A172 (cell line): ENCODE measurements at regions not wholly inside any gene's neighbourhood (a gene's known extent, or its start where the extent isn't known, plus 50 kb on each side); places are given as distances from the start of the nearest gene placed in this dataset.
"Not testable (repeated sequence)": the region's sequence is repeated elsewhere in the genome, so short reads cannot be mapped to it uniquely, and the experiment has no call there.

Experiments
- DNase-seq: peaks from one replicate; pipeline ENCODE4 v3.0.0-alpha.2; 2015; ENCODE audit warnings: low spot score

GRCh38 chr2:42999391-42999841, 207.0 kb upstream of the HAAO start:
- DNase-seq, result no peak

GRCh38 chr2:42998721-42999120, 206.3 kb upstream of the HAAO start:
- no peak for DNase-seq

GRCh38 chr2:42996528-42996927, 204.1 kb upstream of the HAAO start:
- DNase-seq, result no peak

- no peak for DNase-seq
Measured at GRCh38 chr2:42995752-42996422, 203.5 kb upstream of the HAAO start.

- DNase-seq, result not testable (repeated sequence)
Measured at GRCh38 chr2:42989283-42990081, 197.1 kb upstream of the HAAO start.

- not testable (repeated sequence) for DNase-seq
Measured at GRCh38 chr2:42988055-42988454, 195.7 kb upstream of the HAAO start.

GRCh38 chr2:42987112-42987922, 194.9 kb upstream of the HAAO start:
- no peak for DNase-seq

- no peak for DNase-seq
Measured at GRCh38 chr2:42984617-42985016, 192.2 kb upstream of the HAAO start.

GRCh38 chr2:42984081-42984480, 191.7 kb upstream of the HAAO start:
- DNase-seq, result no peak

GRCh38 chr2:42980764-42981416, 188.5 kb upstream of the HAAO start:
- no peak for DNase-seq

- DNase-seq, result no peak
Measured at GRCh38 chr2:42979870-42980763, 187.7 kb upstream of the HAAO start.

- no peak for DNase-seq
Measured at GRCh38 chr2:42979416-42979869, 187.1 kb upstream of the HAAO start.

GRCh38 chr2:42978887-42979415, 186.6 kb upstream of the HAAO start:
- no peak for DNase-seq

- DNase-seq, result no peak
Measured at GRCh38 chr2:42978175-42978886, 185.9 kb upstream of the HAAO start.

GRCh38 chr2:42977270-42978174, 185.1 kb upstream of the HAAO start:
- no peak for DNase-seq

- no peak for DNase-seq
Measured at GRCh38 chr2:42976351-42976750, 184.0 kb upstream of the HAAO start.

GRCh38 chr2:42974721-42975717, 182.6 kb upstream of the HAAO start:
- no peak for DNase-seq
